Coronary artery (tissue), 2 donors: ENCODE measurements at regions not wholly inside any gene's neighbourhood (a gene's known extent, or its start where the extent isn't known, plus 50 kb on each side); places are given as distances from the start of the nearest gene placed in this dataset.

Experiments
- DNase-seq: peaks from one replicate; pipeline ENCODE4 v3.0.0-alpha.2; 2017; ENCODE audit warnings: low spot score
- H3K27ac ChIP-seq, 2 donors: fragments of 200-600 bp; sonication (generic); one replicate each; pipeline ENCODE4 v1.5.1; 2016 to 2019
- H3K4me3 ChIP-seq: fragments of 200-600 bp; sonication (generic); 2 replicates; pipeline ENCODE4 v1.5.1; 2016; ENCODE audit warnings: mild to moderate bottlenecking, moderate library complexity
- TF ChIP-seq, protein P1 (sequence below): fragments of 200-600 bp; sonication (generic); IDR thresholded peaks from one replicate; pipeline ENCODE4 v1.5.1; 2019; ENCODE audit warnings: antibody characterized with exemption

DNA sequence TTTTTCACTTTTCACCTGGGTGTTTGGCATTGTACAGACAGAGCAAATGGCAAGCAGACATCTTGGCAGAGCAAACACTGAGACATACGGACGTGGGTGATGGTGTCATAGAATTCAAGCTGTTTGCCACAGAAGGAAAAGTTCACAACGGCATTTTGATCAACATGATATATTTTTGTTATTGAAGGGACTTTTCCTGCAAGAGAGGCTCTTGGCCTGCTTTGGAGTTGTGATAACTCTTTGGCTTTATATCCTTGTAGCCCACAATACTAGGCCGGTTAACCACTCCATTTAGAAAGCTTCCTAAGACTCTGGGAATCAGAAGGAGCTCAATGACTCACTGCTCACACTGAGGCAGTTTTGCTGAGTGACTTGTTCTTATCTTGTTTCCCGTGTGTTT, 1038.3 kb downstream of the TLE1 start:
- TF ChIP-seq, protein P1, sequence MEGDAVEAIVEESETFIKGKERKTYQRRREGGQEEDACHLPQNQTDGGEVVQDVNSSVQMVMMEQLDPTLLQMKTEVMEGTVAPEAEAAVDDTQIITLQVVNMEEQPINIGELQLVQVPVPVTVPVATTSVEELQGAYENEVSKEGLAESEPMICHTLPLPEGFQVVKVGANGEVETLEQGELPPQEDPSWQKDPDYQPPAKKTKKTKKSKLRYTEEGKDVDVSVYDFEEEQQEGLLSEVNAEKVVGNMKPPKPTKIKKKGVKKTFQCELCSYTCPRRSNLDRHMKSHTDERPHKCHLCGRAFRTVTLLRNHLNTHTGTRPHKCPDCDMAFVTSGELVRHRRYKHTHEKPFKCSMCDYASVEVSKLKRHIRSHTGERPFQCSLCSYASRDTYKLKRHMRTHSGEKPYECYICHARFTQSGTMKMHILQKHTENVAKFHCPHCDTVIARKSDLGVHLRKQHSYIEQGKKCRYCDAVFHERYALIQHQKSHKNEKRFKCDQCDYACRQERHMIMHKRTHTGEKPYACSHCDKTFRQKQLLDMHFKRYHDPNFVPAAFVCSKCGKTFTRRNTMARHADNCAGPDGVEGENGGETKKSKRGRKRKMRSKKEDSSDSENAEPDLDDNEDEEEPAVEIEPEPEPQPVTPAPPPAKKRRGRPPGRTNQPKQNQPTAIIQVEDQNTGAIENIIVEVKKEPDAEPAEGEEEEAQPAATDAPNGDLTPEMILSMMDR, result no peak
- DNase-seq, result no peak
- Histone ChIP-seq H3K27ac (peak overlapping the region; percentile 42 to 63), H3K4me3 (no peak overlapping the region)

DNA sequence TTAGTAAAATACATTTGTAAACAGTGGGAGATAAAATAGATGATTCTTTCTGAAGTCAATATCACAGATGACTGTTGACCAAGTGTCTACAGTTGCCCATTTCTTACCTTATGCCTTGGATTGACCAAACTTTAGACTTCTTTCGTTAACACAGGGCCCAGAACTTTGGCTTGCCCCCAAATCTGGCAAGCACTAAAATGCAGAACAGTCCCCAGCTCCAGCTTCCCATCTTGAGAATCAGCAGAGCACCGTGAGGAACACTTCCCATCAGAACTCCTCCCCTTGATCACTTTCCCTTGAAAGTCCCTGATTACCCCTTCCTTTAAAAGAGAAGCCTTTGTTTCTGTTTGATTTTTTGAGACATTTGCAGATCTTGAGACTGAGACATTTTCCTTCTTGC, 1039.9 kb downstream of the TLE1 start:
- no peak for DNase-seq
- no peak overlapping the region for H3K4me3 ChIP-seq
- peak overlapping the region in 1 of 2 donors; percentile 68 for H3K27ac ChIP-seq
- TF ChIP-seq, protein P1, result no peak

DNA sequence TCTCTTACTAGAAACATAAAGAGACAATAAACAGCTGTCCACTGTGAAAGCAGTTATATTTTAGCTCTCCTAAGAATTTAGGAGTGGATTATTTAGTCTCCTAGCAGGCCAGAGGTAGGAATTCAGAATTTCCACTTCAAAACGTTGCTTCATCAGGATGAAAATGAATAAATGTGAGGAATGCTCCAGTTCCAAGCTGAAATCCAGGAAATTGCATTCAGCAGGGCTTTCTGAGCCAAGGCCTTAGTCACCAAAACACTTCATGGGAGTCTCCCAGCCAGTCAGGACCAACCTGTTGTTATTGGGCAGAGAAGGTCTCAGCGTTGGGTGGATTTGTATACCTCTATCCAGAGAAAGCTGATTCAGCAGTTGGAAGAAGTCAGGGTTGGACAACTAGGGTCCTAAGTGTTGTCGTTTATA, 1040.3 kb downstream of the TLE1 start:
- H3K27ac ChIP-seq, result peak overlapping the region in 1 of 2 donors; percentile 68
- peak; percentile 75 for DNase-seq
- TF ChIP-seq, protein P1, result no peak
- H3K4me3 ChIP-seq, result no peak overlapping the region

DNA sequence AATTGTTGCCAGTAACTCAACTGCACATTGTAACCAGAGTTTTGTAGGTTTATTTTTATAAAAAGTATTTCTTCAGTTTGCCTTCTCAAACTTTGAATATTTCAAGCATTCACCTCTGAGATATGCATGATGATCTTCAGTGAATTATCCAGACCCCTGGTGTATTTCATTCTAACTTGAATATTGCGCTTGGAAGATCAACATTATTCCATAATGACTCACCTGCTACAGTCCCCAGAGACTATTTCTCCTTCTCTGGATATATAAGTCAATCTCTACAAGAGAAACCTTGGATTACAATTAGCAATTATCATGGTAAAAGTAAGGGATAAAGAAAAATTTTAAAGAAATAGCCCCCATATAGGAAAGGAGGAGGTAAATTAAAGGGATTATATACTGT, 1041.0 kb downstream of the TLE1 start:
- TF ChIP-seq, protein P1, result no peak
- Histone ChIP-seq H3K4me3 (no peak overlapping the region), H3K27ac (no peak overlapping the region)
- no peak for DNase-seq

DNA sequence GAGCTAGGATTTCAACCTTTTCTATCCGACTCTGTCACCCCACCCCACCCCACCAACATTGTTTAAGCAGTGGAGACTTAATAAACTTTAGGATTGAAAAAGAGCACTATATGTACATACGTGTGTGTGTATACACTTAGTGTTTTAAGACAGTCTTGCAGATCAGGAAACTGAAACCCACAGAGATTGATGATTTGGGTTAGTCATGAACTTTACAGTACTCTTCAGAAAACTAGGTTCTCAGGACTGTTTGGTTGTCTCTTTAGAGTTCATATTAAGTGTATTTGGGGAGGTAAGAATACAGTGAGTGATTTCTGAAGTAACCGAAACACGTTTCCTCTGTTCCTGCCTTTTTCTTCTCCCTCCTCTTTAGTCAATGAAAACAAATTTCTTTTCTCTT, 1043.1 kb downstream of the TLE1 start:
- Histone ChIP-seq H3K27ac (no peak overlapping the region), H3K4me3 (no peak overlapping the region)
- TF ChIP-seq, protein P1, result no peak
- DNase-seq, result no peak

DNA sequence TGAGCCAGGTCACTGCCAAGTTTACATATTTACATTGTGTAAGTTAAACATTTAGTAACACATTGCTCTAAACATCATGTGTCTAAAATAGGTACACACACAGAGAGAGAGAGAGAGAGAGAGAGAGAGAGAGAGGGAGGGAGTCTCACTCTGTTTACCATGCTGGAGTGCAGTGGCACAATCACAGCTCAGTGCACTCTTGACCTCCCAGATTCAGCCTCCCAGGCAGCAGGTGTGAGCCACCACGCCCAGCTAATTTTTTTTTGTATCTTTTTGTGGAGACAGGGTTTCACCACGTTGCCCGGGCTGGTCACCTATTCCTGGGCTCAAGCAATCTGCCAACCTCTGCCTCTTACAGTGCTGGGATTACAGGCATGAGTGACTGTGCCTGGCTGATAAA, 1045.3 kb downstream of the TLE1 start:
- no peak for DNase-seq
- Histone ChIP-seq H3K27ac (no peak overlapping the region), H3K4me3 (no peak overlapping the region)
- TF ChIP-seq, protein P1, result no peak

DNA sequence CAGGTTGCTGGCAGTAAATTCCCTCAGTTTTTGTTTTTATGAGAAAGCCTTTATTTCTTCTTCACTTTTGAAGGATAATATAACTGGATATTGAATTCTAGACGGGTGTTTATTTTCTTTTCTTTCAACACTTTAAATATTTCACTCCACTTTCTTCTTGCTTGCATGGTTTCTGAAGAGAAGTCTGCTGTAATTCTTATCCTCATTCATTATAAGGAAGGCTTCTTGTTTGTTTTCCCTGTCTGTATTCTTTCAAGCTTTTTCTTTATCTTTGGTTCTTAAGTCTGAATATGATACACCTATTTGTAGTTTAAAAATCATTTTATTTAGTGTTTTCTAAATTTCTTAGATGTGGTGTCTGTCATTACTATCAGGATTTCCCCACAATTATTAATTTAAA, 1054.3 kb downstream of the TLE1 start:
- Histone ChIP-seq H3K4me3 (no peak overlapping the region), H3K27ac (no peak overlapping the region)
- TF ChIP-seq, protein P1, result no peak
- no peak for DNase-seq
